ENCODE measurements at regions not wholly inside any gene's neighbourhood (a gene's known extent, or its start where the extent isn't known, plus 50 kb on each side); places are given as distances from the start of the nearest gene placed in this dataset.

- Mint-ChIP-seq H3K27me3 (ENCODE audit: low read depth) (no peaks in the 10 kb centered on the region), H3K27ac (no peak overlapping the region), H3K9me3 (no peaks in the 10 kb centered on the region), H3K36me3 (no peaks in the 10 kb centered on the region), H3K4me1 (no peaks in the 10 kb centered on the region), H3K4me3 (no peak overlapping the region)
- TF ChIP-seq CTCF (IDR thresholded peaks at IDR 0.05; ENCODE audit: unreplicated experiment), result no peak
- no peak for DNase-seq (ENCODE audit: low spot score in 2 of 2, unreplicated experiment in 2 of 2)
These were observed 121.6 kb upstream of the FST start for GRCh38 chr5:53358794-53359193.

GRCh38 chr5:53359916-53360517, 120.4 kb upstream of the FST start:
- H3K4me3 Mint-ChIP-seq, result no peak overlapping the region
- peaks cover 3% of the 10 kb centered on the region for H3K4me1 Mint-ChIP-seq
- TF ChIP-seq CTCF (IDR thresholded peaks at IDR 0.05; ENCODE audit: unreplicated experiment), result no peak

GRCh38 chr5:53360811-53361210, 119.6 kb upstream of the FST start:
- Mint-ChIP-seq H3K4me3 (no peak overlapping the region), H3K27ac (no peak overlapping the region)

More at GRCh38 chr5:53359916-53360517, 120.4 kb upstream of the FST start:
- Mint-ChIP-seq H3K27ac (no peak overlapping the region), H3K36me3 (no peaks in the 10 kb centered on the region), H3K9me3 (no peaks in the 10 kb centered on the region), H3K27me3 (ENCODE audit: low read depth) (no peaks in the 10 kb centered on the region)
- DNase-seq (ENCODE audit: low spot score in 2 of 2, unreplicated experiment in 2 of 2), result no peak

GRCh38 chr5:53361708-53362107, 118.7 kb upstream of the FST start:
- no peak for TF ChIP-seq CTCF (IDR thresholded peaks at IDR 0.05; ENCODE audit: unreplicated experiment)
- Mint-ChIP-seq H3K4me1 (peaks cover 3% of the 10 kb centered on the region), H3K4me3 (no peak overlapping the region), H3K27ac (no peak overlapping the region), H3K36me3 (no peaks in the 10 kb centered on the region), H3K27me3 (ENCODE audit: low read depth) (no peaks in the 10 kb centered on the region), H3K9me3 (no peaks in the 10 kb centered on the region)
- no peak for DNase-seq (ENCODE audit: low spot score in 2 of 2, unreplicated experiment in 2 of 2)

More at GRCh38 chr5:53360811-53361210, 119.6 kb upstream of the FST start:
- Mint-ChIP-seq H3K27me3 (ENCODE audit: low read depth) (no peaks in the 10 kb centered on the region), H3K9me3 (no peaks in the 10 kb centered on the region), H3K4me1 (peaks cover 3% of the 10 kb centered on the region), H3K36me3 (no peaks in the 10 kb centered on the region)
- no peak for TF ChIP-seq CTCF (IDR thresholded peaks at IDR 0.05; ENCODE audit: unreplicated experiment)
- no peak for DNase-seq (ENCODE audit: low spot score in 2 of 2, unreplicated experiment in 2 of 2)

- TF ChIP-seq CTCF (IDR thresholded peaks at IDR 0.05; ENCODE audit: unreplicated experiment), result no peak
- no peak overlapping the region for H3K4me3 Mint-ChIP-seq
- peaks cover 3% of the 10 kb centered on the region for H3K4me1 Mint-ChIP-seq
- no peak overlapping the region for H3K27ac Mint-ChIP-seq
- H3K9me3 Mint-ChIP-seq, result no peaks in the 10 kb centered on the region
- no peak for DNase-seq (ENCODE audit: low spot score in 2 of 2, unreplicated experiment in 2 of 2)
- no peaks in the 10 kb centered on the region for H3K27me3 Mint-ChIP-seq (ENCODE audit: low read depth)
- H3K36me3 Mint-ChIP-seq, result no peaks in the 10 kb centered on the region
These were observed 117.9 kb upstream of the FST start for GRCh38 chr5:53362521-53362941.

- H3K27me3 Mint-ChIP-seq (ENCODE audit: low read depth), result no peaks in the 10 kb centered on the region
- no peak for TF ChIP-seq CTCF (IDR thresholded peaks at IDR 0.05; ENCODE audit: unreplicated experiment)
- H3K27ac Mint-ChIP-seq, result no peak overlapping the region
- DNase-seq (ENCODE audit: low spot score in 2 of 2, unreplicated experiment in 2 of 2), result no peak
- peaks cover 8% of the 10 kb centered on the region for H3K4me1 Mint-ChIP-seq
- no peaks in the 10 kb centered on the region for H3K9me3 Mint-ChIP-seq
- H3K36me3 Mint-ChIP-seq, result no peaks in the 10 kb centered on the region
- no peak overlapping the region for H3K4me3 Mint-ChIP-seq
These were observed 116.4 kb upstream of the FST start for GRCh38 chr5:53364061-53364460.

Measured in mesothelial cell of epicardium (in vitro differentiated cells).